Epidermal melanocyte (primary cell): ENCODE measurements at regions not wholly inside any gene's neighbourhood (a gene's known extent, or its start where the extent isn't known, plus 50 kb on each side); places are given as distances from the start of the nearest gene placed in this dataset.
"Not testable (repeated sequence)": the region's sequence is repeated elsewhere in the genome, so short reads cannot be mapped to it uniquely, and the experiment has no call there.

Experiments
- DNase-seq: peaks from one replicate; pipeline ENCODE4 v3.0.0; 2011; ENCODE audit warnings: low spot score; ENCODE audit not compliant: insufficient read length

DNA sequence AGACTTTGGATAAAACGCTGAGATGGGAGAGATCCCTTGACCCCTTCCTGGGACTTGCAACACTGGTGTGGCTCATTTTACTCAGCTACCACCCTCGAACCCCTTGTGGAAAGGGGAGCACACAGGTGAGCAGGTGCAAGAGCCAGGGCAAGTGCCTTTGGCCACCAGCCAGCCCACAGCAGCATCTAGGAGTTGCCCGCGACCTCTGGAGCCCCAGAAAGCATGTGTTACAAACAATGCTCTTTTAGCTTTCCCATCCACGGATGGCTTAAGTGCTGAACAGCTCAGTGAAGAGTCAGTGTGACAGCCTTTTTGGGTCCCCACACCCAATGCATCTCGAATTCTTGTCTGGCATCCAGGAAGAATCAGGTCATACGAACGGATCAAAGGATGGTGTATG lies 197.8 kb downstream of the MEMO1 start:
- no peak for DNase-seq

DNA sequence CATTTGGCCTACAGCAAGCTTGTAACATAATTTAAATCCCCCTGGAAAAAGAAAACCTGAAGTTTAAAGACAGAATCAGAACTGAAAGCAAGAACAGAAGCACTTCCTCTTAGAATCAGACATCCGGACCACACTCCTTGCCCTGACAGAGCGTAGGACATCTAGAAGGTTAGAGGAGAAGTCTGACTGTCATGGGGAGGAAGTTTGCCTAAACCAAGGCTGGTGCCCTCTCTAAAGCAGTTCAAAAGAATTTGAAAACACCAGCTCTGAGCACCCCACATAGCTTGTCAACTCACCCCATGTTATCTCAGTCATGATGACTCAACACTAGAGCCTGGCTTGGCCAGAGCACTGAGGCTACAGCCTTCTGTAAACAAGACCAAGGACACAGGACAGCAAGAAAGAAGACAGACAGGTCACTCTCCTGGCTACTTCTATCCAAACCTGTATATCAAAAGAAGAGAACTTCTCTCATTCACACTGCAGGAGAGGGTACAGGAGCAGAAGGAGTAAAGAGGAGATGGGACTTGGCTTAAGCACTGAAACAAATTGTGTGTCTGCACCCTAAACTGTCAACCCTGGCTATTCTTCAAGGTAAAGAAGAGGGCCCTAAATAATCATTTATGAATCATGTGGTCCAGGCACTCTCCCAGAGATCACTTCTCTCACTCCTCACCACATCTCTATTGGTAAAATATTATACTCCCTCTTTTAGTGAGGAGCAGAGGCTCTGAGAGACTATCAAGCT lies 198.6 kb downstream of the MEMO1 start:
- no peak for DNase-seq

DNA sequence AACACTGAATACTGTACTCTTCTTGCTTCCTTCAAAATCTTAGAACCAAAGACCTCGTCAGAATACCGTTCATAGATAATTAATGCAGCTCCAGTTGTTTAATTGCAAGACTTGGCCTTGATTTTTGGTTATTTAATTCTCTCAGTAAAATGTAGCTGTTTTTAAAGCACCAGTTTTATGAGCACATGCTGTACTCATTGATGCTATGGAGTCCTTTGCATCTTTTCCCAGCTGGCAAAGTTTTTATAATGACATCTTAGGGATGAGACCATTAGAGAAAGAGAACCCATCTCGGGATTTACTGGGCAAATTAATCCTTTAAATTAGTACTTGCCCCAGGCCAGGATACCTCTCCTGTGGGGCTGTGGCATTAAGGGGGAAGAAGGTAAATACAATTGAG lies 199.3 kb downstream of the MEMO1 start:
- no peak for DNase-seq

DNA sequence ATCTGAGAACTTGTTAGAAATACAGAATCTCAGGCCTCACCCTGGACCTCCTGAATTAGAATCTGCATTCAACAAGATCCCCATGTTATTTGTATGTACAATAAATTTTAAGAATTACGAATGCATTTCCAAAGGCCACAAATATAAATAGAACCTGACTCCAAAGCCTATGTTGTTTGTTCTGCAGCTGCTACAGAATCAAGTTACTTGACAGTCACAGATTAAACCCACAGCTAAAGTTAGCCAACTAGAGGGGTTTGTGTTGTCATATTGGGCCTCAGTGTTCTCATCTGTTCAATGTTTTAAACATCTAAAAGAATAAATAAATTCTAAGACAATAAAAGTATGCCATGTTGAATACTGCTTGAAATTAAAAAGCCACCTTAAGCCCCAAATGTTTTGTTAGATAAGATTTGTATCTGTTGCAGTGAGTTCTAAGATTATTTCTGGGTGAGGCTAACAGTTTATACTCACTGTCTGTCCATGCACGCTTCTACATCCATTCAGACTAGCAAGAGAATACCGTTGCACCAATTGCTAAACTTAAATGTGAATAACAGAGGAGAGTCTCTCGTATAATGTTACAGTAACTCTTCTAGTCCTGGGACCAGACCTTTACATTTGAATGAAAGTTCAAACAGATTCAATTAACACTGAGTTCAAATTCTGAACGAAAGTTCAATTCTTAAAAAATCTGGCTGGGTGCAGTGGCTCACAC lies 200.4 kb downstream of the MEMO1 start:
- no peak for DNase-seq

DNA sequence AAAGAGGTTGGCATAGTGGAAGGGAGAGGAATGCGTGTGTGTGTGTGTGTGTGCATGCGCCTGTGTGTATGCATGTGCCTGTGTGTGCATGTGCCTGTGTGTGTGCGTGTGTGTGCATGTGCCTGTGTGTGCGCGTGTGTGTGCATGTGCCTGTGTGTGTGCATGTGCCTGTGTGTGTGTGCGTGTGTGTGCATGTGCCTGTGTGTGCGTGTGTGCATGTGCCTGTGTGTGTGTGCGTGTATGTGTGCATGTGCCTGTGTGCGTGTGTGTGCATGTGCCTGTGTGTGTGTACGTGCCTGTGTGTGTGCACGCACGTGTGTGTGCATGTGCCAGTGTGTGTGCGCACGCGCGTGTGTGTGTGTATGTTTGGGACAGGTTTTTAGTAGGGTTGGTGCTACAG lies 205.1 kb downstream of the MEMO1 start:
- no peak for DNase-seq

DNA sequence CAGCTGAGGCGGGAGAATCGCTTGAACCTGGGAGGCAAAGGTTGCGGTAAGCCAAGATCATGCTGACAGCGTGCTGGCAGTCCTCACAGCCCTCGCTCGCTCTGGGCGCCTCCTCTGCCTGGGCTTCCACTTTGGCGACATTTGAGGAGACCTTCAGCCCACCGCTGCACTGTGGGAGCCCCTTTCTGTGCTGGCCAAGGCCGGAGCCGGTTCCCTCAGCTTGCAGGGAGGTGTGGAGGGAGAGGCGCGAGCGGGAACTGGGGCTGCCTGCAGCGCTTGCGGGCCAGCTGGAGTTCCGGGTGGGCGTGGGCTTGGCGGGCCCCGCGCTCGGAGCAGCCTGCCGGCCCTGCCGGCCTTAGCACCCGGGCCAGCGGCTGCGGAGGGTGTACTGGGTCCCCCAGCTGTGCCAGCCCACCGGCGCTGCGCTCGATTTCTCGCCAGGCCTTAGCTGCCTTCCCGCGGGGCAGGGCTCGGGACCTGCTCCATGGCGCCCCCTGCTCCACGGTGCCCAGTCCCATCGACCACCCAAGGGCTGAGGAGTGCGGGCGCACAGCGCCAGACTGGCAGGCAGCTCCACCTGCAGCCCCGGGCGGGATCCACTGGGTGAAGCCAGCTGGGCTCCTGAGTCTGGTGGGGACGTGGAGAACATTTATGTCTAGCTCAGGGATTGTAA lies 207.2 kb downstream of the MEMO1 start:
- not testable (repeated sequence) for DNase-seq

DNA sequence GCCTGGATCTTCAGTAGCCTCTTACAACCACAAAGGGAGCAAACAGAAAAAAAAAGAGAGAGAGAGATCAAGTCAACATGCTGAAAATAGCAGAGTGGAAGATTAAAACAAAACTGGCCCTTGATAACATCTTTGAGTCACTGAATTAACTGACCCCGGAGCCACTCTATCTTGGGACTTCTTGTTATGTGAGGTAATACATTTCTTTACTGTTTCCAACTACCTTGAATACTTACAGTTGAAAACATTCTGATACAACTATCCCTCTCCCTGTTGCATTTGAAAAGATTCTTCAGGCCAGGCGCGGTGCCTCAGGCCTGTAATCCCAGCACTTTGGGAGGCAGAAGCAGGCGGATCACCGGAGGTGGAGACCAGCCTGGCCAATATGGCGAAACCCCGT lies 208.1 kb downstream of the MEMO1 start:
- DNase-seq: no peak

DNA sequence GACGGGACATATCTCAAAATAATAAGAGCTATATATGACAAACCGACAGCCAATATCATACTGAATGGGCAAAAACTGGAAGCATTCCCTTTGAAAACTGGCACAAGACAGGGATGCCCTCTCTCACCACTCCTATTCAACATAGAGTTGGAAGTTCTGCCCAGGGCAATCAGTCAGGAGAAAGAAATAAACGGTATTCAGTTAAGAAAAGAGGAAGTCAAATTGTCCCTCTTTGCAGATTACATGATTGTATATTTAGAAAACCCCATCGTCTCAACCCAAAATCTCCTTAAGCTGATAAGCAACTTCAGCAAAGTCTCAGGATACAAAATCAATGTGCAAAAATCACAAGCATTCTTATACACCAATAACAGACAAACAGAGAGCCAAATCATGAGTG lies 211.5 kb downstream of the MEMO1 start:
- DNase-seq: not testable (repeated sequence)

DNA sequence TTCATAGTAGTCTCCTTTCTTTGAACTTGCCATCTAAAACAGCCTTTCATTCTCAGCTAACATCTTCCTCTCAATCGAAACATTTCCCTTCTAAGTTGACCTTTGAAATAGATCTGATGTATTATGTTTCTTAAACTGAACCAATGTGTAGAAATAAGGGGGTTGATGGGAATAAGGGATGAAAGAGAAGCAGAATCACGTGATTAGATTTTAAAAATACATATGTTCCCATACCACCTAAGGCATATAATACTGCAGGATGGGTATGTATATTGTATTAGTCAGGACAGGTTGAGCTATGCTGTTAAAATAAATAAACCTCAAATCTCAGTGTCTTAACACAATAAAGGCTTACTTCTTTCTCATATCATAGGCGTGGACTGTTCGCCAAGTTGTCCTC lies 207.5 kb upstream of the SRD5A2 start:
- no peak for DNase-seq

DNA sequence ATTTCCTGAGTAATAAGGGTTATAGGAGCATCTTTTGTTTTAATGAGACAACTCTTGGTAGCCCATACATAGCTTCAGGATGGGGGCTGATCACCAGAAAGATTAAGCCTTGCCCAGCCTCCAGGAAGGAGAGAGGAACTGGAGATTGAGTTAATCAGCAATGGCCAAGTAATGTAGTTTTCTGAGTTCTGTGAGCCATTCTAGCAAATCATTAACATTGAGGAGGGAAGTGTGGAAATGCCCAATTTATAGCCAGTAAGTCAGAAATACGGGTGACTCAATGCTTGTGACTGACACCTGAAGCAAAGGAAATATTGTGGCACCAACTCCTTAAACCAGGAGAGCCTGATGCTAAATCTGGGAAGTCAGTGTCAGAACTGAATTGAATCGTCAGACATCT lies 205.1 kb upstream of the SRD5A2 start:
- DNase-seq: no peak

DNA sequence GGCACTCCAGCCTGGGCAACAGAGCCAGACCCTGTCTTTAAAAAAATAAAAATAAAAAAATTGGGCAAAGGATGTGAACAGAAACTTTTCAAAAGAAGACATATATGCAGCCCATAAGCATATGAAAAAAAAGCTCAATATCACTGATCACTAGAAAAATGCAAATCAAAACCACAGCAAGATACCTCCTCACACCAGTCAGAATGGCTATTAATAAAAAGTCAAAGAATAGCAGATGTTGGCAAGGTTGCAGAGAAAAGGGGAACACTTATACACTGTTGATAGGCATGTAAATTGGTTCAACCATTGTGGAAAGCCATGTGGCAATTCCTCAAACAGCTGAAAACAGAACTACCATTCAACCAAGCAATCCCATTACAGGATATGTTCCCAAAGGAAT lies 204.1 kb upstream of the SRD5A2 start:
- no peak for DNase-seq

DNA sequence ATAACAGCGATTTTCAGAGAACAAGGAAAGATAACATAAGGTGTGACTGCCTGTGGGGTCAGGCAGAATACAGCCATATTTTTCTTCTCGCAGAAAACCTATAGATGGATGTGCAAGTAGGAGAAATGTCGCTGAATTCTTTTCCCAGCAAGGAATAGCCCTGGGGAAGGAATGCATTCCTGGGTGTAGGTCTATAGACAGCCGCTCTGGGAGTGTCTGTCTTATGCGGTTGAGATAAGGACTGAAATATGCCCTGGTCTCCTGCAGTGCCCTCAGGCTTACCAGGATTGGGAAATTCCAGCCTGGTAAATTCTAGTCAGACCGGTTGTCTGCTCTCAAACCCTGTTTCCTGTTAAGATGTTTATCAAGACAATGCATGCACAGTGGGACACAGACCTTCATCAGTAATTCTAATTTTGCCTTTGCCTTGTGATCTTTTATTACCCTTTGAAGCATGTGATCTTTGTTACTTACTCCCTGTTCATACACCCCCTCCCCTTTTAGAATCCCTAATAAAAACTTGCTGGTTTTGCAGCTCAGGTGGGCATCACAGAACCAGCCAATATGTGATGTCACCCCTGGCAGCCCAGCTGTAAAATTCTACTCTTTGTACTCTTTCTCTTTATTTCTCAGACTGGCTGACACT lies 202.8 kb upstream of the SRD5A2 start:
- not testable (repeated sequence) for DNase-seq

DNA sequence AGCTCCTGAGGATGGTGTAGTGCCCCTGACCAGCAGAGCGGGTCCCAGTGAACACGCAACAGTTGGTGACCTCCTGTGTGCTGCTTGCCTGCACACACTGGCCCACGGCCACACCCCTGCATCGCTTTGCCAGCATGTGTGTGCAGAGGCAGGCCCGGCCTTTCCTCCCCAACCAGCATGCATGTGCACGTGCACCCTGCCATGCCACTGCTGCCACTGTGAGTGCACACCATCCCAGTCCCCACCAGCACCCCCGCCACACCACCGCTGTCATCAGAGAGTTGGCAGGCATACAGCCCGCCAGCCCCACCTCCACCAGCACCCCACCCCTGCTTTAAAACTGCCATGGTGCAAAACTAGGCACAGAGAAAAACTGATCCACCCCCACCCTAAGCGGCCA lies 197.4 kb upstream of the SRD5A2 start:
- DNase-seq: no peak

DNA sequence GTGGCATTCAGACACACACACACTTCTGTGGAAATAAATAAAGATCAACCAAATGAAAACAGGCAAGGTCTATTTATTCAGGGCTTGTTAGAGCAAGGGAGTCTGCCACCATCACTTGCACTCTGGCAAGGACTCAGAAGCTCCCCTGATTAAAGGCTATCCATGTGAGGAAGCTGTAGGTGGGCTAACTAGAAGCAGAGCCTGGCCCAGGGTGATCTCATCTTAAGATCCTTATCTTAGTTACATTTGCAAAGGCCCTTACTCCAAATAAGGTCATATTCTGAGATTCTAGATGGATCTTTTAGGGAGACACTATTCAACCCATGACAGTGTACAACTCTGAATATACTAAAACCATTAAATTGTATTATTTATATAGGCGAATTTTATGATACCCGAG lies 190.0 kb upstream of the SRD5A2 start:
- no peak for DNase-seq

DNA sequence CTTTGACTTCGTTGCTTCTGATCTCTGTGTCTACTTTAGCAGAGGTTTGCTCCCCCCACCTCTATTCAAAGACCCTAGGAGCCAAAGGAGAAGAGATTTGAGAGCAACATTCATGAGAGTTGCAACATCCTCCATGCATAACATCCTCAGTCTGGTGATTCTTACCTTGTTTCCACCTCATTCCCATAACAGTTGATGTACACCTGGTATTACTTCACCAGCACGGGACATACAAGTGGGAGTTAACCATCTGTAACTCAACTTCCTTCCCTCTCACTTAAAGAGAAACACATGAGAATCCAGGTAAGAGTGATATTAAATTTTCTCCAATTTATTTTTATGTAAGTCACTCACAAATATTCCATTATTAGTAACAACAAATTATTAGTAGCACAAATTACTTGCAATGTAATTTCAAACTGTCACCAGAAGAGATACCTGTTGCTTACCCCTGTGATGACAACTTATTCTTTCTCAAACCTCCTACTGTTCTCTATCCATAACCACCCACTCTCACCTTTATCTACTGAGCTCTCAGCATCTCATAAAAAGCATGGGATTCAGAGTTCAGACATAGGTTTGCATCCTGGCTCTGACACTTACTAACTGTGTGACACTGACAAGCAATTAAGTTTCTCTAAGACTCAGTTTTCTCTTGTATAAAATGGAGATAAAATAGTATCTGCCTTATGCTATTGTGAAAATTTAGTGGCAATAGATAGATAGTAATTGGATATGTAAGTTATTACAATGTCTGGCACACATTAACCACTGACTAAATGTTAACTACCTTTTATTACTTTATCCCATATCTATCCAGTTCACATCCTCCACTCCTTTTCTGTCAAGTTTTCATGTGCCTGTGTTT lies 184.6 kb upstream of the SRD5A2 start:
- no peak for DNase-seq

DNA sequence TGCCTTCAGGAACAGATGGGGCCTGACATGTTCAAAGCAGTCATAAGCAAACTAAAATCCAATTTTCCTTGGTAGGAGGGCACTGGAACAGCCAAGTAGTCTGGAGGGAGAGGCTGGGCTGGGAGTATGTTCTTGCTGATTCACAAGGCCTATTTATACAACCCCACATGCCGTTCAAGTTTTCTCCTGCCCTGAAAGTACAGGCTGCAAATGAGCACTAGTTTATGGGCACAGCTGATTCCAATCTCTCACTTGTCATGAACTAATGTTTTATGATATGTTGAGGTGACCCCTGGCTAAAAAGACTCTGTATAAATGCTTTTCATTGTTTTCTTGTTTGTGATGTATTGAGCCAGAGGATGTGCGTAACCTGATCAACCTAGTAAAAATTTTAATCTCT lies 183.4 kb upstream of the SRD5A2 start:
- peak; percentile 18 for DNase-seq

DNA sequence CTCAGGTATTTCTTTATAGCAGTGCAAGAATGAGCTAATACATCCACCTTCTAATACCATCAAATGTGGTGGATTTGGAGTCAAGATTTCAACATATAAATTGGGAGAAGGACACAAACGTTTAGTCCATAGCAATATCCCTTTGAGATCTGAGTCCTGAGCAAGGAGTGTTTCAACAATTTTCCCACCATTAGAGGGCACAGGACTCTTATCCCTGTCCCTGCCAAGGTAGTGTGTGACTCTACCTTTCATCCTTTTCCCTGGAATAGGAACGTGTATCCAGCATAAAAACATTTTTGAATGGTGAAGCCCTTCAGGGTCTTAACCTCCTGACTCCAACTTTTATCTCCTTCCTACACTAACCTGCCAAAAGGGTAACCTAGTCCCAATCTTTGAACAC lies 181.3 kb upstream of the SRD5A2 start:
- no peak for DNase-seq

DNA sequence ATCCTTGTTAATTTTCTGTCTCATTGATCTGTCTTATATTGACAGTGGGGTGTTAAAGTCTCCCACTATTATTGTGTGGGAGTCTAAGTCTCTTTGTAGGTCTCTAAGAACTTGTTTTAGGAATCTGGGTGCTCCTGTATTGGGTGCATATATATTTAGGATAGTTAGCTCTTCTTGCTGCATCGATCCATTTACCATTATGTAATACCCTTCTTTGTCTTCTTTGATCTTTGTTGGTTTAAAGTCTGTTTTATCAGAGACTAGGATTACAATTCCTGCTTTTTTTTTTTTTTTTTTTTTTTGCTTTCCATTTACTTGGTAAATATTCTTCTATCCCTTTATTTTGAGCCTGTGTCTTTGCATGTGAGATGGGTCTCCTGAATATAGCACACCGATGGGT lies 176.6 kb upstream of the SRD5A2 start:
- DNase-seq: not testable (repeated sequence)

DNA sequence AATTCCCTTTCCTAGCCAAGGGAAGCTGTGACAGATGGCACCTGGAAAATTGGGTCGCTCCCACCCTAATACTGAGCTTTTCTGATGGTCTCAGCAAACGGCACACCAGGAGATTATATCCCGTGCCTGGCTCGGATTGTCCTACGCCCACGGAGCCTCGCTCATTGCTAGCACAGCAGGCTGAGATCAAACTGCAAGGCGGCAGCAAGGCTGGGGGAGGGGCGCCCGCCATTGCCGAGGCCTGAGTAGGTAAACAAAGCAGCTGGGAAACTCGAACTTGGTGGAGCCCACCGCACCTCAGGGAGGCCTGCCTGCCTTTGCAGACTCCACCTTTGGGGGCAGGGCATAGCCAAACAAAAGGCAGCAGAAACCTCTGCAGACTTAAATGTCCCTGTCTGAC lies 168.0 kb upstream of the SRD5A2 start:
- DNase-seq: not testable (repeated sequence)

DNA sequence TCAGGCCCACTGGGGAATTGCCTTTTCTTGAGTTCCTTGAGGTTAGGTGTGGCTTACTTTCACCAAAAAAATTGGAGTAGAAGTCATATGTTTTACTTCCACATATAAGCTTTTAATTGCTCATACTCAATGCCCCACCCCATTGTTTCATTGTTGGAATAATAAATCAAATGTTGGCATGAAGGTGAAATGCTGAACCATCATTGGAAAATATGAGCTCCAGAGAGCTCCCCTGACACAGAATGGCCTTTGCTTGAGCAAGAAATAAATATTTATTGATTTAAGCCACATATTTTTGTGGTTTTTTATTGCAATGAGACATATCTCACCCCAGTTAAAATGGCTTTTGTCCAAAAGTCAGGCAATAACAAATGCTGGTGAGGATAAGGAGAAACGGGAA lies 167.3 kb upstream of the SRD5A2 start:
- DNase-seq: no peak

DNA sequence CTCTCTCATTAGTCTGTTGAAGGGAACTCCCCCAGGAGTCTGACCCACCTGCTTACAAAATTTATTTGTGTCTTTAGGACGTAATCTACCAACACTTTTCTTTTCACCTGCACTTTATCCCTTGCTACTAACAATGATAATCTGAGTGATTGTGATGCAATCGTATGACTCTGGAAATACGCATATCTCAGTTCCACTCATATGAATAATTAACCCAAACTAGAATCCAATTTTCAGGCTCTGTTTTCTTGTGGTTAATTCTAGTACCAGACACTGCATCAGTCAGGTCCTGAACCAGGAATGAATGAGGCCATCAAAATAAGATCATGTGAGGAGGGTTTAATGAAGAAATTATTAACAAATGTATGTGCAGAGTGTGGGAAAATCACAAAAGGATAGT lies 158.4 kb upstream of the SRD5A2 start:
- no peak for DNase-seq
